Activated CD8-positive, alpha-beta T cell treated with anti-CD3 and anti-CD28 coated beads for 36 hours (primary cell): ENCODE measurements at regions not wholly inside any gene's neighbourhood (a gene's known extent, or its start where the extent isn't known, plus 50 kb on each side); places are given as distances from the start of the nearest gene placed in this dataset.
"Not testable (repeated sequence)": the region's sequence is repeated elsewhere in the genome, so short reads cannot be mapped to it uniquely, and the experiment has no call there.

Experiments
- ATAC-seq: fragments of 200-7000 bp; cut with Tn5 transposase; one replicate; pipeline ENCODE4 v1.10.0; 2021; ENCODE audit warnings: mild to moderate bottlenecking, moderate library complexity
- CTCF ChIA-PET: fragments of 350-600 bp; sonication (Branson Sonifier 250); formaldehyde crosslinking; loops from one replicate; lab custom pipeline; 2021; ENCODE audit warnings: antibody characterized with exemption; lab: Charles Lee
- POLR2A ChIA-PET: fragments of 350-600 bp; sonication (Branson Sonifier 250); formaldehyde crosslinking; loops from one replicate; lab custom pipeline; 2021; ENCODE audit warnings: antibody characterized with exemption; lab: Charles Lee
- DNase-seq: peaks from one replicate; pipeline ENCODE4 v3.0.0-alpha.2; 2020
- H3K27ac Mint-ChIP-seq: one replicate; pipeline ENCODE4 v1.8.0; 2021; ENCODE audit warnings: mild to moderate bottlenecking, mixed read lengths
- H3K27me3 Mint-ChIP-seq: one replicate; pipeline ENCODE4 v1.8.0; 2021; ENCODE audit warnings: mixed read lengths
- H3K36me3 Mint-ChIP-seq: one replicate; pipeline ENCODE4 v1.8.0; 2021; ENCODE audit warnings: low read depth, mixed read lengths
- H3K4me1 Mint-ChIP-seq: one replicate; pipeline ENCODE4 v1.8.0; 2021; ENCODE audit warnings: low read depth, mixed read lengths
- H3K4me3 Mint-ChIP-seq: one replicate; pipeline ENCODE4 v1.8.0; 2021; ENCODE audit warnings: mild to moderate bottlenecking, moderate library complexity, mixed read lengths
- H3K9me3 Mint-ChIP-seq: one replicate; pipeline ENCODE4 v1.8.0; 2021; ENCODE audit warnings: mixed read lengths
- CTCF ChIP-seq: fragments of 200-600 bp; IDR thresholded peaks from one replicate; pipeline ENCODE4 v1.8.0; 2022; ENCODE audit warnings: antibody characterized with exemption, mild to moderate bottlenecking
- intact Hi-C: fragments of 100-400 bp; cut with micrococcal nuclease; formaldehyde crosslinking; loops from one replicate; pipeline ENCODE4 v1.10.0; 2022

GRCh38 chr1:245058882-245059281 lies 95.9 kb upstream of the KIF26B start:
- POLR2A ChIA-PET = no interaction called here
- TF ChIP-seq CTCF = no peak
- Mint-ChIP-seq H3K4me1 (no peaks in the 10 kb centered on the region), H3K4me3 (no peak overlapping the region), H3K27me3 (peaks cover 6% of the 10 kb centered on the region), H3K9me3 (no peaks in the 10 kb centered on the region), H3K27ac (no peak overlapping the region), H3K36me3 (no peaks in the 10 kb centered on the region)
- CTCF ChIA-PET = no interaction called here
- no peak for DNase-seq
- ATAC-seq = no peak
- intact Hi-C loops = no loop called here

GRCh38 chr1:245058436-245058835 lies 96.3 kb upstream of the KIF26B start:
- DNase-seq (no peak), ATAC-seq (no peak)
- ChIA-PET POLR2A (no interaction called here), CTCF (interaction anchor here (0.8 kb wide), 1 partner anchor 257 kb away, joined by 3 read pairs; no protein-coding TSS in a partner anchor)
- no peak for TF ChIP-seq CTCF
- Mint-ChIP-seq H3K27ac (no peak overlapping the region), H3K36me3 (no peaks in the 10 kb centered on the region), H3K27me3 (peaks cover 6% of the 10 kb centered on the region), H3K4me1 (no peaks in the 10 kb centered on the region), H3K9me3 (no peaks in the 10 kb centered on the region), H3K4me3 (no peak overlapping the region)
- intact Hi-C loops = no loop called here

GRCh38 chr1:245056913-245057312 lies 97.9 kb upstream of the KIF26B start:
- no peak overlapping the region for H3K4me3 Mint-ChIP-seq
- ChIA-PET POLR2A (no interaction called here), CTCF (interaction anchor here (0.7 to 3.9 kb wide), 2 partner anchors 14 to 256 kb away, joined by 3 to 25 read pairs; no protein-coding TSS in a partner anchor)
- ATAC-seq = no peak
- intact Hi-C loops = no loop called here
- H3K27ac Mint-ChIP-seq = no peak overlapping the region
- peaks cover 10% of the 10 kb centered on the region for H3K27me3 Mint-ChIP-seq
- H3K4me1 Mint-ChIP-seq = peaks cover 3% of the 10 kb centered on the region
- TF ChIP-seq CTCF = no peak
- H3K9me3 Mint-ChIP-seq = no peaks in the 10 kb centered on the region
- no peak for DNase-seq
- H3K36me3 Mint-ChIP-seq = no peaks in the 10 kb centered on the region

- DNase-seq, ATAC-seq, H3K36me3 Mint-ChIP-seq, H3K27ac Mint-ChIP-seq, H3K9me3 Mint-ChIP-seq, intact Hi-C loops, H3K4me1 Mint-ChIP-seq, H3K4me3 Mint-ChIP-seq: not testable (repeated sequence)
- H3K27me3 Mint-ChIP-seq = peaks cover 12% of the 10 kb centered on the region
- POLR2A ChIA-PET = interaction anchor here (0.5 kb wide), 1 partner anchor 12 kb away, joined by 3 read pairs; no protein-coding TSS in a partner anchor
- CTCF ChIA-PET = interaction anchor here (0.7 to 3.9 kb wide), 2 partner anchors 14 to 255 kb away, joined by 3 to 25 read pairs; no protein-coding TSS in a partner anchor
Measured at GRCh38 chr1:245056296-245056695, 98.5 kb upstream of the KIF26B start.

GRCh38 chr1:245055752-245056151 lies 99.0 kb upstream of the KIF26B start:
- ATAC-seq = no peak
- intact Hi-C loops = no loop called here
- Mint-ChIP-seq H3K4me3 (no peak overlapping the region), H3K27ac (no peak overlapping the region), H3K4me1 (peaks cover 12% of the 10 kb centered on the region), H3K36me3 (no peaks in the 10 kb centered on the region), H3K9me3 (no peaks in the 10 kb centered on the region), H3K27me3 (peaks cover 12% of the 10 kb centered on the region)
- DNase-seq = no peak
- TF ChIP-seq CTCF = no peak
- POLR2A ChIA-PET = interaction anchor here (0.5 kb wide), 1 partner anchor 12 kb away, joined by 3 read pairs; no protein-coding TSS in a partner anchor
- CTCF ChIA-PET = interaction anchor here (3.9 kb wide), 1 partner anchor 13 kb away, joined by 25 read pairs; no protein-coding TSS in a partner anchor
